Hepatocyte (in vitro differentiated cells): ENCODE measurements at regions not wholly inside any gene's neighbourhood (a gene's known extent, or its start where the extent isn't known, plus 50 kb on each side); places are given as distances from the start of the nearest gene placed in this dataset.

ENCODE experiments used
- EZH2 ChIP-seq: fragments of 200-600 bp; sonication (generic); IDR thresholded peaks from 2 replicates; pipeline ENCODE4 v1.6.1; 2016; ENCODE audit warnings: antibody characterized with exemption, mild to moderate bottlenecking, borderline replicate concordance
- EZH2phosphoT487 ChIP-seq: fragments of 200-600 bp; sonication (generic); IDR thresholded peaks from one replicate; pipeline ENCODE4 v1.6.1; 2018; ENCODE audit warnings: antibody characterized with exemption, mild to moderate bottlenecking, low read depth, moderate library complexity; ENCODE audit not compliant: unreplicated experiment, severe bottlenecking
- TF ChIP-seq, protein P1 (sequence below): fragments of 200-600 bp; sonication (generic); IDR thresholded peaks from 2 replicates; pipeline ENCODE4 v1.5.1; 2016; ENCODE audit warnings: antibody characterized with exemption, mild to moderate bottlenecking; ENCODE audit not compliant: poor library complexity

DNA sequence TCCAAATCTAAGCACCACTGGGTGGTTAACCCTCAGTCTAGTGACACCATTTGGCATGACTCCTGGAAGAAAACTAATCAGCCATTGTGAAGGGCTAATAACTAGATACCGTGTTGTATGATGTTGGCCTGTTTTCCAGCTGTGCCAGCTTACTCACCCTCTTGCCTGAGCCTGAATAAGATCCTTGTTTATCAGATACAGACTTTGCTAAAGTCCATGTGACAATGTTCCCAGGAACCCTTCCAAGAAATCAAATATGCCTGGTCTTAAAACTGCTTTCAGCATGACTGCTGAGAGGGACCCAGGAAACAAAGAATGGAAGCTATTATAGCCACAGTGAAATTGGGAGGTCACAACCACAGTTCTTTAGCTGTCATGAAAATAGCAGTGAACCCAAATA, 640.8 kb upstream of the INTU start:
- TF ChIP-seq, protein P1, sequence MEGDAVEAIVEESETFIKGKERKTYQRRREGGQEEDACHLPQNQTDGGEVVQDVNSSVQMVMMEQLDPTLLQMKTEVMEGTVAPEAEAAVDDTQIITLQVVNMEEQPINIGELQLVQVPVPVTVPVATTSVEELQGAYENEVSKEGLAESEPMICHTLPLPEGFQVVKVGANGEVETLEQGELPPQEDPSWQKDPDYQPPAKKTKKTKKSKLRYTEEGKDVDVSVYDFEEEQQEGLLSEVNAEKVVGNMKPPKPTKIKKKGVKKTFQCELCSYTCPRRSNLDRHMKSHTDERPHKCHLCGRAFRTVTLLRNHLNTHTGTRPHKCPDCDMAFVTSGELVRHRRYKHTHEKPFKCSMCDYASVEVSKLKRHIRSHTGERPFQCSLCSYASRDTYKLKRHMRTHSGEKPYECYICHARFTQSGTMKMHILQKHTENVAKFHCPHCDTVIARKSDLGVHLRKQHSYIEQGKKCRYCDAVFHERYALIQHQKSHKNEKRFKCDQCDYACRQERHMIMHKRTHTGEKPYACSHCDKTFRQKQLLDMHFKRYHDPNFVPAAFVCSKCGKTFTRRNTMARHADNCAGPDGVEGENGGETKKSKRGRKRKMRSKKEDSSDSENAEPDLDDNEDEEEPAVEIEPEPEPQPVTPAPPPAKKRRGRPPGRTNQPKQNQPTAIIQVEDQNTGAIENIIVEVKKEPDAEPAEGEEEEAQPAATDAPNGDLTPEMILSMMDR = no peak
- TF ChIP-seq EZH2phosphoT487 (no peak), EZH2 (no peak)
